K562 (cell line): ENCODE measurements at regions not wholly inside any gene's neighbourhood (a gene's known extent, or its start where the extent isn't known, plus 50 kb on each side); places are given as distances from the start of the nearest gene placed in this dataset.
A peak's percentile ranks its signal among the peaks of the same experiment; 100 is the strongest.

Source experiments
- ARID2 ChIP-seq: fragments of 450-650 bp; IDR thresholded peaks from 2 replicates; pipeline ENCODE4 v1.6.1; 2017; ENCODE audit warnings: antibody characterized with exemption, mild to moderate bottlenecking
- ATF4 ChIP-seq: fragments of 450-650 bp; formaldehyde crosslinking; IDR thresholded peaks from 2 replicates; pipeline ENCODE4 v1.4.0; 2022; ENCODE audit warnings: mild to moderate bottlenecking, moderate library complexity
- DEAF1 ChIP-seq: fragments of 450-650 bp; formaldehyde crosslinking; IDR thresholded peaks from 2 replicates; pipeline ENCODE4 v1.4.0; 2020; ENCODE audit warnings: mild to moderate bottlenecking, moderate library complexity
- E2F6 ChIP-seq, 2 experiments: IDR thresholded peaks; 2 replicates each; pipeline ENCODE4 v1.6.1; 2011; ENCODE audit warnings: borderline replicate concordance in 1 of 2, control low read depth in 1 of 2, low read depth in 1 of 2, low read length in 1 of 2, mild to moderate bottlenecking in 1 of 2, mixed read lengths in 1 of 2, moderate library complexity in 1 of 2; ENCODE audit not compliant: insufficient read depth in 1 of 2, insufficient read length in 1 of 2, poor library complexity in 1 of 2, severe bottlenecking in 1 of 2; ENCODE audit errors: extremely low read depth in 1 of 2
- HDGF ChIP-seq: fragments of 450-650 bp; IDR thresholded peaks from 2 replicates; pipeline ENCODE4 v1.6.1; 2016
- HINFP ChIP-seq: fragments of 450-650 bp; conservative IDR thresholded peaks from 2 replicates; pipeline ENCODE4 v1.6.1; 2016; ENCODE audit warnings: missing genetic modification characterization, low read depth, mild to moderate bottlenecking, control low read depth, missing compliant biosample characterization
- JUND ChIP-seq, 2 experiments: IDR thresholded peaks; 2 replicates in 1 of 2; 3 replicates in 1 of 2; pipeline ENCODE4 v1.6.1; 2011; ENCODE audit warnings: borderline replicate concordance in 2 of 2, low read depth in 2 of 2, low read length in 2 of 2, improper control_type of control experiment in 1 of 2, missing biosample characterization in 1 of 2, missing genetic modification characterization in 1 of 2, missing genetic modification reagents in 1 of 2
- MTA1 ChIP-seq: fragments of 450-650 bp; IDR thresholded peaks from 2 replicates; pipeline ENCODE4 v1.6.1; 2017; ENCODE audit warnings: borderline replicate concordance
- PRPF4 ChIP-seq: fragments of 200-400 bp; formaldehyde crosslinking; IDR thresholded peaks from one replicate; pipeline ENCODE4 v1.6.1; 2017; ENCODE audit warnings: low read length, low read depth, mild to moderate bottlenecking; ENCODE audit not compliant: insufficient read depth, poor library complexity, severe bottlenecking
- SRF ChIP-seq, 2 experiments: fragments of 250-450, 450-650 bp in 1 of 2; sonication (Bioruptor Pico) in 1 of 2; sonication (generic) in 1 of 2; formaldehyde crosslinking; IDR thresholded peaks; 2 replicates each; pipeline versions ENCODE4 v1.5.0 to v1.5.1; 2020 to 2022; ENCODE audit warnings: mild to moderate bottlenecking in 1 of 2, missing genetic modification reagents in 1 of 2
- TFAM ChIP-seq: fragments of 250-450 bp; sonication (Bioruptor Pico); conservative IDR thresholded peaks from 2 replicates; pipeline ENCODE4 v1.5.0; 2021; ENCODE audit warnings: mild to moderate bottlenecking, moderate library complexity
- THRAP3 ChIP-seq: fragments of 450-650 bp; IDR thresholded peaks from 2 replicates; pipeline ENCODE4 v1.6.1; 2016; ENCODE audit warnings: mild to moderate bottlenecking, inconsistent platforms, borderline replicate concordance
- ZNF444 ChIP-seq: fragments of 250-450 bp; sonication (Bioruptor Pico); IDR thresholded peaks from 2 replicates; pipeline ENCODE4 v1.4.0; 2020; ENCODE audit warnings: mild to moderate bottlenecking, moderate library complexity
- ZNF586 ChIP-seq: fragments of 450-650 bp; formaldehyde crosslinking; conservative IDR thresholded peaks from 2 replicates; pipeline ENCODE4 v1.4.0; 2020; ENCODE audit warnings: mild to moderate bottlenecking, moderate library complexity
- ZNF766 ChIP-seq: fragments of 200-800 bp; sonication (Bioruptor generic); conservative IDR thresholded peaks from 2 replicates; pipeline ENCODE4 v1.6.1; 2016; ENCODE audit warnings: missing genetic modification characterization, missing compliant biosample characterization
- TF ChIP-seq, protein P1 (sequence below), 2 experiments: fragments of 450-650 bp; IDR thresholded peaks; 2 replicates each; pipeline ENCODE4 v1.6.1; 2016
- TF ChIP-seq, protein P2 (sequence below): fragments of 200-800 bp; sonication (Bioruptor generic); IDR thresholded peaks from 2 replicates; pipeline ENCODE4 v1.6.1; 2017; ENCODE audit warnings: missing genetic modification characterization, missing compliant biosample characterization

- 0 out of 2 replicates have a peak, but pooled peaks have one; percentile 19 for TF ChIP-seq ARID2
- TF ChIP-seq SRF (CRISPR knock-in tag; IDR thresholded peaks at IDR 0.05), result no peak
- TF ChIP-seq JUND (IDR thresholded peaks at IDR 0.05; ENCODE audit: borderline replicate concordance, low read depth, low read length), result no peak
- TF ChIP-seq JUND (tag; IDR thresholded peaks at IDR 0.05; ENCODE audit: borderline replicate concordance, low read depth, low read length), result peak; percentile 45; the same call in 1 of the 3 replicates
- no peak for TF ChIP-seq TFAM
- no peak for TF ChIP-seq HDGF
- TF ChIP-seq HINFP, result no peak
- TF ChIP-seq DEAF1 (CRISPR knock-in tag), result no peak
- no peak for TF ChIP-seq THRAP3
- TF ChIP-seq E2F6 (IDR thresholded peaks at IDR 0.05; ENCODE audit: borderline replicate concordance in 1 of 2, extremely low read depth in 1 of 2, insufficient read depth in 1 of 2, insufficient read length in 1 of 2, low read depth in 1 of 2, low read length in 1 of 2, poor library complexity in 1 of 2, severe bottlenecking in 1 of 2), result peak in 1 of 2 experiments; percentile 62
- TF ChIP-seq PRPF4, result no peak
- TF ChIP-seq, protein P1, sequence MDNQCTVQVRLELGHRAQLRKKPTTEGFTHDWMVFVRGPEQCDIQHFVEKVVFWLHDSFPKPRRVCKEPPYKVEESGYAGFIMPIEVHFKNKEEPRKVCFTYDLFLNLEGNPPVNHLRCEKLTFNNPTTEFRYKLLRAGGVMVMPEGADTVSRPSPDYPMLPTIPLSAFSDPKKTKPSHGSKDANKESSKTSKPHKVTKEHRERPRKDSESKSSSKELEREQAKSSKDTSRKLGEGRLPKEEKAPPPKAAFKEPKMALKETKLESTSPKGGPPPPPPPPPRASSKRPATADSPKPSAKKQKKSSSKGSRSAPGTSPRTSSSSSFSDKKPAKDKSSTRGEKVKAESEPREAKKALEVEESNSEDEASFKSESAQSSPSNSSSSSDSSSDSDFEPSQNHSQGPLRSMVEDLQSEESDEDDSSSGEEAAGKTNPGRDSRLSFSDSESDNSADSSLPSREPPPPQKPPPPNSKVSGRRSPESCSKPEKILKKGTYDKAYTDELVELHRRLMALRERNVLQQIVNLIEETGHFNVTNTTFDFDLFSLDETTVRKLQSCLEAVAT (IDR thresholded peaks at IDR 0.05), result peak; percentile 19 to 86; a peak in 3 of 4 replicates
- no peak for TF ChIP-seq ATF4 (CRISPR knock-in tag)
- TF ChIP-seq, protein P2, sequence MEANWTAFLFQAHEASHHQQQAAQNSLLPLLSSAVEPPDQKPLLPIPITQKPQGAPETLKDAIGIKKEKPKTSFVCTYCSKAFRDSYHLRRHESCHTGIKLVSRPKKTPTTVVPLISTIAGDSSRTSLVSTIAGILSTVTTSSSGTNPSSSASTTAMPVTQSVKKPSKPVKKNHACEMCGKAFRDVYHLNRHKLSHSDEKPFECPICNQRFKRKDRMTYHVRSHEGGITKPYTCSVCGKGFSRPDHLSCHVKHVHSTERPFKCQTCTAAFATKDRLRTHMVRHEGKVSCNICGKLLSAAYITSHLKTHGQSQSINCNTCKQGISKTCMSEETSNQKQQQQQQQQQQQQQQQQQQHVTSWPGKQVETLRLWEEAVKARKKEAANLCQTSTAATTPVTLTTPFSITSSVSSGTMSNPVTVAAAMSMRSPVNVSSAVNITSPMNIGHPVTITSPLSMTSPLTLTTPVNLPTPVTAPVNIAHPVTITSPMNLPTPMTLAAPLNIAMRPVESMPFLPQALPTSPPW, result no peak
- TF ChIP-seq ZNF444, result no peak
- TF ChIP-seq ZNF586 (CRISPR knock-in tag), result no peak
- TF ChIP-seq ZNF766, result no peak
- 0 out of 2 replicates have a peak, but pooled peaks have one; percentile 26 for TF ChIP-seq MTA1
Observed at GRCh38 chr16:8110572-8111514, 479.5 kb downstream of the TMEM114 start (continued).
